Mucosa of rectum (tissue), 2 donors: ENCODE measurements at regions not wholly inside any gene's neighbourhood (a gene's known extent, or its start where the extent isn't known, plus 50 kb on each side); places are given as distances from the start of the nearest gene placed in this dataset.
"Not testable (repeated sequence)": the region's sequence is repeated elsewhere in the genome, so short reads cannot be mapped to it uniquely, and the experiment has no call there.

ENCODE experiments used
- H3K27ac ChIP-seq, 2 donors: one replicate each; pipeline ENCODE4 v1.7.0; 2013; ENCODE audit warnings: inconsistent platforms in 2 of 2, low read depth in 2 of 2, low read length in 2 of 2
- H3K27me3 ChIP-seq, 2 donors: one replicate each; pipeline ENCODE4 v1.7.0; 2013; ENCODE audit warnings: low read length in 2 of 2; ENCODE audit not compliant: control insufficient read depth in 2 of 2, insufficient read depth in 2 of 2
- H3K36me3 ChIP-seq, 2 donors: one replicate each; pipeline ENCODE4 v1.7.0; 2013; ENCODE audit warnings: low read length in 2 of 2; ENCODE audit not compliant: control insufficient read depth in 2 of 2, insufficient read depth in 2 of 2
- H3K4me1 ChIP-seq, 2 donors: one replicate each; pipeline ENCODE4 v1.7.0; 2013; ENCODE audit warnings: low read length in 2 of 2, mild to moderate bottlenecking in 1 of 2; ENCODE audit not compliant: control insufficient read depth in 2 of 2, insufficient read depth in 2 of 2
- H3K4me3 ChIP-seq, 2 donors: one replicate each; pipeline ENCODE4 v1.7.0; 2013; ENCODE audit warnings: low read length in 2 of 2
- H3K9ac ChIP-seq, 2 donors: one replicate each; pipeline ENCODE4 v1.7.0; 2013; ENCODE audit warnings: low read length in 2 of 2, low read depth in 1 of 2, mild to moderate bottlenecking in 1 of 2
- H3K9me3 ChIP-seq, 2 donors: one replicate each; pipeline ENCODE4 v1.7.0; 2013; ENCODE audit warnings: low read length in 2 of 2; ENCODE audit not compliant: control insufficient read depth in 2 of 2
- donor health status: healthy.
- donor health status: Normal muscosa, but diverticular disease.

DNA sequence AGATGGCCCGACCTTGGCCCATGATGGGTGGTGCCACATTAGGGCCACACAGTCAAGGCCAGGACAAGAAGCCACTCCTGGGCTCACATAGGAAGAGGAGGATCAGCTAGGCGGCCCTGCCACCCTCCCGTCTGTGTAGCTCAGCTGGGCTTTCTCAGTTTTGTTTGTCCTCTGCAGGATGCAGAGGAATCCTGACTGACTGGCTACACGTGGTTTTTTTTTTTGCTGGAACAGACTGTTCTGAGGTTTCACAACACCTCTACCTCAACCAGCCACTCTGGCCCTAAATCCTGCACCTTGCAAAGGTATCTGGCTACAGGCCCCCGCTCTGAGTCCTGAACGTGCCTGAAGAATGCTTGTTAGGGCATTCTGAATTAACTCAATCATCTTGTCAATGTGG, 88.3 kb upstream of the MSX2 start:
- Histone ChIP-seq H3K4me1 (no peaks in the 10 kb centered on the region), H3K9ac (no peak overlapping the region), H3K27ac (no peak overlapping the region), H3K4me3 (no peak overlapping the region), H3K9me3 (no peaks in the 10 kb centered on the region), H3K27me3 (no peaks in the 10 kb centered on the region), H3K36me3 (no peaks in the 10 kb centered on the region)

DNA sequence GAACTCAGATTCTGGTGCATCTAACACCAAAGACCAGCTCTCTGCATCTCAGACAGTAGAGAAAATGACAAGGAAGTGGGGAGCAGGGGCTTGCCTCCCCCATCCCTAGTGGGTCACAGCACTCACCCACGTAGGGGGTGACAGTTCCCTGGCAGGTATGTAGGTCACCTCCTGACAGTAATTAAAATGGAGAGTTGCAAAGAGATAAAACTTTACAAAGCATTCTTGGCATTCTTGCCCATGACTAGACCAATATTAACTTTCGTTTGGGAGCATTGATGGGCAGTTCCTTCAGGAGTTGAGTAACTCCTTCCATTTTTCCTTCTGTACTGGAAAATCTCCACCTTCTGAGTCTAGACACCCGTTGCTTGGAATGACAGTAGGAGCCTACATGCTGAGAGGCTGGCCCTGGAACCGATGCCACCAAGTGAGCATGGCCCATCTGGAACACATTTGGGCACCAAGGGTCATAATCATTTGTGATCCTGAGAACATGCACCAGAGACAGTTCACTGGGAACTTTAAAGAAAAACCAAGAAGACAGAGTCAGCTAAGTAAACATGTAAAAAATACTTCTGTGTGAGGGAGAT, 81.5 kb upstream of the MSX2 start:
- Histone ChIP-seq H3K9me3 (no peaks in the 10 kb centered on the region), H3K36me3 (no peaks in the 10 kb centered on the region), H3K27ac (no peak overlapping the region), H3K27me3 (no peaks in the 10 kb centered on the region), H3K9ac (no peak overlapping the region), H3K4me1 (no peaks in the 10 kb centered on the region), H3K4me3 (no peak overlapping the region)

DNA sequence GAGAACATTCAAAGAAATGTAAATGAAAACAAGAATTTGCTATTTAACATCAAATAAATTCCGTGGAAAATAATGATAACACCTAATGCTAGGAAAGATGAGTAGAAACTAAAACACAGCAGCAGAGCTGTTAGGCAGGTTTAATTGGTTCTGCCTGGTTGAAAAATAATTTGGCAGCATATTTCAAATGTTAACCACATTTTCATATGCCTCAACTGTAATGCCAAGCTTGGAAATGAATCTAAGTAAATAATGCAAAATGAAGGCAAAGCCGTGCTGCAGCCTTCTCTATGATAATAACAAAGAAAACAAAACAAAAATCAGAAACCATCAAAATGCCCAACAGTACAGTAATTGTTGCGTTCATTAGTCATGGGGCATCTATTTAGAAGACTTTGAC, 79.9 kb upstream of the MSX2 start:
- H3K9me3 ChIP-seq = no peaks in the 10 kb centered on the region
- H3K4me3 ChIP-seq = no peak overlapping the region
- H3K27me3 ChIP-seq = no peaks in the 10 kb centered on the region
- H3K27ac ChIP-seq = no peak overlapping the region
- no peaks in the 10 kb centered on the region for H3K36me3 ChIP-seq
- H3K4me1 ChIP-seq = no peaks in the 10 kb centered on the region
- H3K9ac ChIP-seq = no peak overlapping the region

DNA sequence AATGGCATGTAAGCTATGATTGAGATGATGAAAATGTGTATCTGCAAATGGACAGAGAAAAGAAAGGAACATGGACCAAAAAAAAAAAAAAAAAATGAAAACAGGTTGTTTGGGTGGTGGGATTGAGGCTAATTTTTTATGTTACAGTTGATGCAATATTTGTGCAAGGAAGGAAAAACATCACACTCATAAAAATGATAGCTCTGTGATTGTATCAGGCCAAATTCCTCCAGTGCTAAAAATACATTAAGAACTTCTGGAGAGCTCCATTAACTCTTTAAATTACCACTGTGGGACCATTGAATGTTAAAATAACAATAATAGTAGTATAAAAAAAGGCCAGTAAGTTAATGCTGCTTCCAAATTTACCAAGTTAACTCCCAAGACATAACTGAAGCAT, 79.5 kb upstream of the MSX2 start:
- no peak overlapping the region for H3K9ac ChIP-seq
- no peaks in the 10 kb centered on the region for H3K27me3 ChIP-seq
- H3K36me3 ChIP-seq = no peaks in the 10 kb centered on the region
- no peak overlapping the region for H3K4me3 ChIP-seq
- no peak overlapping the region for H3K27ac ChIP-seq
- H3K4me1 ChIP-seq = no peaks in the 10 kb centered on the region
- H3K9me3 ChIP-seq = no peaks in the 10 kb centered on the region

DNA sequence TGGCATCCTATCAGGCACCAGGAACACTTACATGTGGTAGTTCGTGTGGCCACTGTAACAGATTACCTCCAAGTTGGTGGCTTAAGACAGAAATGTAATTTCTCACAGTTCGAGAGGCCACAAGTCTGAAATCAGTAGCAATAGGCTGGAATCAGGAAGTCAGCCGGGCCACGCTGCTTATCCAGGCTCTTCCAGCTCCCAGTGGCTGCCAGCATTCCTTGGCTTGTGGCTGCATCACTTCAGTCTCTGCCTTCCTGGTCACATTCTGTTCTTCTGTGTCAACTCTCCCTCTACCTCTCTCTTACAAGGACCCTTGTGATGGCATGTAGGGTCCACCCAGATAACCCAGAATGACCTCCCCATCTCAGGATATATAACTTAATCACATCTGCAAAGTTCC, 78.7 kb upstream of the MSX2 start:
- Histone ChIP-seq H3K36me3 (no peaks in the 10 kb centered on the region), H3K9me3 (no peaks in the 10 kb centered on the region), H3K27me3 (no peaks in the 10 kb centered on the region), H3K4me1 (no peaks in the 10 kb centered on the region), H3K9ac (no peak overlapping the region), H3K27ac (no peak overlapping the region), H3K4me3 (no peak overlapping the region)

DNA sequence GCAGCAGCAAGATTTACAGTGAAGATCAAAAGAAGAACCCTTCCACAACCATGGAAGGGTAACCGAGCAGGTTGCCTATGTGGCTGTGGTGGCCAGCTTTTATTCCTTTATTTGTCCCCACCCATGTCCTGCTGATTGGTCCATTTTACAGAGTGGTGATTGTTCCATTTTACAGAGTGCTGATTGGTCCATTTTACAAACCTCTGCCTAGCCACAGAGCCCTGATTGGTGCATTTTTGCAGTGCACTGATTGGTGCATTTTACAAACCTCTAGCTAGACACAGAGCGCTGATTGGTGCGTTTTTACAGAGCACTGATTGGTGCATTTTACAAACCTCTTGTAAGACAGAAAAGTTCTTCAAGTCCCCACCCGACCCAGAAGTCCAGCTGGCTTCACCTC, 75.8 kb upstream of the MSX2 start:
- H3K9me3 ChIP-seq, H3K9ac ChIP-seq, H3K36me3 ChIP-seq, H3K27me3 ChIP-seq, H3K27ac ChIP-seq, H3K4me3 ChIP-seq, H3K4me1 ChIP-seq: not testable (repeated sequence)

DNA sequence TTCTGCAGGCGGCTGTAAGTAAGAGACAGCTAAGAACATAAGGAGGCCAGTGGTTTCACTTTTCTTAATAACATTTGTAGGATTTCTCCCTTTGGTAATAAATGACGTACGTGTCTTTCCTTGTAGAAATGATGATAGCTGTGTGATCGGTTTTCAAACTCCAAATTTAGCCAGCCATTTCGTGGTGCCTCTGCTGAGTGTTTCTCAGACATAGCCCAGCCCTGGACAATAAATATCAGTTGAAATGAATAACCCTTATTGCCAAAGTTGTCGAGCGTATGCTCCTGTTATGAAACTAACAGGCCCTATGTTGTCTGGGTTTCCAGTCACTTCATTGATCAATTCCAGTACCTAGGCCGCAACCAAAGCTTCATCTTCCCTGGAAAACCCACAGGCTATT, 75.0 kb upstream of the MSX2 start:
- Histone ChIP-seq H3K27me3 (no peaks in the 10 kb centered on the region), H3K4me3 (no peak overlapping the region), H3K36me3 (no peaks in the 10 kb centered on the region), H3K9me3 (no peaks in the 10 kb centered on the region), H3K4me1 (no peaks in the 10 kb centered on the region), H3K9ac (no peak overlapping the region), H3K27ac (no peak overlapping the region)

DNA sequence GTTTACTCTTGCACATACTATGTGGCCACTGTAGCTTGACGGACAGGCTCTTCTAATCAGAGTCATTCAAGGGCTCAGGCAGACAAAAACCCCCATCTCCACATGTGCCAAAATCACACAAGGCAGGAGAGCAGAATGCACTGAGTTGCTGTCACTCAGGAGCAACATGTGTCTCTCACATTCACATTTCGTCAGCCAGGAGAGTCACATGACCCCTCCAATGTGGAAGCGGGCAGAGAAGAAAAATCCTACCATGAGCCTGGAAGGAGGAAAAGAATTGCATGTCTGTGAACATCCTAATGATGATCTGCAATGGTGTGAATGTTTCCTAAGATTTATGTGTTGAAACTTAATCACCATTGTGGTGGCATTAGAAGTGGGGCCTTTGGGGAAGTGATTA, 69.9 kb upstream of the MSX2 start:
- Histone ChIP-seq H3K36me3 (no peaks in the 10 kb centered on the region), H3K27me3 (no peaks in the 10 kb centered on the region), H3K4me3 (no peak overlapping the region), H3K27ac (no peak overlapping the region), H3K9me3 (no peaks in the 10 kb centered on the region), H3K4me1 (no peaks in the 10 kb centered on the region), H3K9ac (no peak overlapping the region)

DNA sequence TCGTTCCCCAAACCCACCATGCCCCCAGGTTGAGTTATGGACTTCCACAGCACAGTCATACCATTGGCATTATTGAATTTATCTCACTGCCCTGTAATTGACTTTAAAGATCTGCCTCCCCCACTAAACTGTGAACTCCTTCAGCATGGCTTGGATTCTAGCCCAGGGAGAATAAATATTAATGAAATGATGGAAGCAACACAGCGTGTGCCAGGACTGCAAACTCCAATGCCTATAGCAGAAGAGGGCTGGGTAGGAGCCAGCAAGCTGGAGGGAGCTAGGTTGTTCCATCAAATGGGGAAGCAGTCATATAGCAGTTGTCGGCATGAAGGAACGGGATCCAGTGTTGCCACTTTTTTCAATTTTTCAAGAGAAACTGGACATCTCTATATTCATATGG, 69.0 kb upstream of the MSX2 start:
- Histone ChIP-seq H3K27me3 (no peaks in the 10 kb centered on the region), H3K9me3 (no peaks in the 10 kb centered on the region), H3K36me3 (no peaks in the 10 kb centered on the region), H3K4me3 (no peak overlapping the region), H3K27ac (no peak overlapping the region), H3K4me1 (no peaks in the 10 kb centered on the region), H3K9ac (no peak overlapping the region)

DNA sequence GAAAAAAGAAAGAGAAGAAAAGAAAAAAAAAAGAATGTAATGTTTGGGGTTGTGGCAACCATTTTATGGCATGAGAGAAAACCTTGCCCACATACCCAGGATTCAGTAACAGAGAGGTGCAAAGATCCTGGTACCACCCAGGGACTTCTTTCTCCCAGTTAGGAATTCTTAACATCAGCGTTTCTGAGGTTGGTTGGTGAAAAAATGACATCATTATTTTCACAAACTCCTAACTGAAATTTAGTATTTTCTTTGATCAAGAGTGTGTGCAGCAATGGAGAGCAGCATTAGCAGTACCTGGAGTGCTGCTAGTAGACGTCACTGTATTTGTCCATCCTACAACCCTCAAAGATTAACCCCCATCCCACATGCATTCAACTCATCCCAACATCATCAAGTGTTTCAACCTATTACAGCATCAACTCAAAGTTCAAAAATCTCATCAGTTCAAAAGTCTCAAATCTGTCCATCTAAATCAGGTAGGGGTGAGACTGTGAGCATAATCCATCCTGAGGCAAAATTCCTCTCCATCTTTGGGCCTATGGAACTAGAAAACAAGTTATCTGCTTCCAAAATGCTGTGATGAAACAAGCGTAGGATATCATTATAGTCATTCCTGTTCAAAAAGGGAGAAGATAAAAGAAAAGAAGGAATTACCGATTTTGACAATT, 60.1 kb upstream of the MSX2 start:
- Histone ChIP-seq H3K9me3 (no peaks in the 10 kb centered on the region), H3K36me3 (no peaks in the 10 kb centered on the region), H3K27ac (no peak overlapping the region)

DNA sequence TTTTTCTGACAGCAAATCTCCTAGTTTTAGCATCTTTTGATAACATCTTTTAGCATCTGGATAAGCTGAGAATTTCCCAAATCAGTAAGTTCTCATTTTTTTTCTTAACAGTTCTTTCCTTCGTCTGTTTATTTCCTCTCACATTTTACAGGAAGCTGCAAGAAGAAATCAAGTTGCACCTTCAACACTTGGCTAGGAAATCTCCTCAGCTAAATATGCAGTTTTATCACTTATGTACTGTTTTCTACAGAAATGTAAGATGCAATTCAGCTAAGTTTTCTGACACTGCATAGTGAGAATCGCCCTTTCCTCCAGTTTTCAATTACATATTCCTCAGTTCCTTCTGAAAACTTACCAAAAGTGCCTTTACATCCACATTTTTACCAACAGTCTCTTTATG, 59.0 kb upstream of the MSX2 start:
- Histone ChIP-seq H3K4me1 (no peaks in the 10 kb centered on the region), H3K27ac (no peak overlapping the region), H3K36me3 (no peaks in the 10 kb centered on the region), H3K27me3 (no peaks in the 10 kb centered on the region), H3K4me3 (no peak overlapping the region), H3K9me3 (no peaks in the 10 kb centered on the region), H3K9ac (no peak overlapping the region)

More for the DNA sequence above, 60.1 kb upstream of the MSX2 start:
- no peak overlapping the region for H3K9ac ChIP-seq
- no peak overlapping the region for H3K4me3 ChIP-seq
- H3K4me1 ChIP-seq = no peaks in the 10 kb centered on the region
- no peaks in the 10 kb centered on the region for H3K27me3 ChIP-seq
